Right renal pelvis (tissue), 4 donors: ENCODE measurements at regions not wholly inside any gene's neighbourhood (a gene's known extent, or its start where the extent isn't known, plus 50 kb on each side); places are given as distances from the start of the nearest gene placed in this dataset.
"Not testable (repeated sequence)": the region's sequence is repeated elsewhere in the genome, so short reads cannot be mapped to it uniquely, and the experiment has no call there.

Source experiments
- DNase-seq, 4 donors: peaks; one replicate each; pipeline ENCODE4 v3.0.0-alpha.2; 2013; ENCODE audit warnings: low read depth in 4 of 4, low spot score in 3 of 4, missing footprints in 1 of 4

DNA sequence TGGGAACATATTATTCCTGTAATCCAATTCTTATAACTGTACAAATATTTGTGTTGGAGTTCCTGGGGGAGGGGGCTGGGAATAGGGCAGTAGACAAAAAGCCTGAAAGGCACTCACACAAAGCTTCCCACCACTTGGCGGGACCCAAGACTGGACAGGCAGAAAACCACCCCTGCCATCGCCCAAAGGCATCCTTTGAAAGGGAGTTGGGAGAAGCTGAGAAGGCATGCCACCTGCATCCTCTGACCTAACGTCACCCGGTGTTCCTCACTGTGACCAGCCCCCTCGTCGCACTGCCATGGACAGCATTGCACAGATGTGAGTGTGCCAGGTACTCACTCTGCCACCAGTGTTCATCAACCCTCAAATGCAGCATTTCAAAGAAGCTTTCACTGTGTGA lies 80.6 kb upstream of the SMIM23 start:
- DNase-seq = no peak

DNA sequence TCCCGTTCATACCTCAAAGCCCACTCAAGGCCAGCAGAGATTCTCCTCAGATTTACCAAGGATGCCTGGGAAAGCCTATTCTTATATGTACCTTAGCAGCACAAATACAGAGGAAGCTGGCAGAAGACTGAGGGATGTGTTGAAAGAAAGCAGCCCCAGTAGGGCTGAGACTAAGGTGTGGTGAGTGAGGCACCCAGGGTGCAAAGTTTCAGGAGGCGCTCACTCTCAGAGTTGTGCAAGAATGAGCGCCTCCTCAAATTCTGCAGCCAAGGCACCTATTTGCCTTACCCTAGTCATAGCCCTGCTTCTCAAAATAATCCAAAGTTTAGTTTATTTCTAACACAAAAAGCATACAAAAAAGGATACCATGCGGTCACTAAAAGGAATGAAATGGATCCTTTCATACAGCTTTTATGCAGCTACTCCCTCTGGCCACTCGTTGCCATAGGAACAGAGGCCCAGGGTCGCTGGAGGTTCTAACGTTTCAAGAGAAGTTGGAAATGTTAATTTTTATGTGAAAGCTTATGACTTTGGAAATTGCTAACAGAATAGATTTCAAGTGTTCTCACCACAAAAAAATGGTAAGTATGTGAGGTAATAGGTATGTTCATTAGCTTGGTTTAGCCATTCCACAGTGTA lies 79.7 kb upstream of the SMIM23 start:
- no peak for DNase-seq

DNA sequence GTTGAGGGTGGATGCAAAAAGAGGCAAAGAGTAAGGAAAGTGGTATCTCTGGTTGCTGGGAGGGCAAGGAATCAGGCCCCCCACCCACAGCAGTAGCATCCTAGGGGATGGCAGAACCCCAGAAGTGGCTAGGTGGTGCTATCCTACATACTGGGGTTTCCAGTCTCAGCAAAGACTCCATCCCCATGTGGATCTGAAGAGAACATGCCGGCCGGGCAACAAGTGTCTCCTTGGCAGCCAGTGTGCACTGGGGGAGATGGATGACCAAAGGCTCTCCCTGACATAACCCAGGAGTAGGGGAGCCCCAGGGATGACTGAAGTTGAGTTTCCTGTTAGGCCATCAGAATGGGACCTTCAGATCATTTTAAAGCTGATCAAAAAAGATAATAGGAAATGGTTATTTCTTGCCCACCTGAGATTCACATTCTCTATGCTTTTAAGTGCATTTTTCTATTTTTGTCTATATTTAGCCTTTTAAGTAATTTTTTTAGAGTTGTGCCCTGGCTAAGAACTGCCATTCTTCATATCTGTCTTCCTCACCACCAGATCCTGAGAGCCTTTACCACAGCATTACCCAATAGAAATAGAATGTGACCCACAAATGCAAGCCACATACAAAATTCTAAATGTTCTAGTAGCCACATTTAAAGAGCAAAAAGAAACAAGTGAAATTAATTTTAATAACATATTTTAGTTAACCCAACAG lies 78.7 kb upstream of the SMIM23 start:
- DNase-seq = no peak

DNA sequence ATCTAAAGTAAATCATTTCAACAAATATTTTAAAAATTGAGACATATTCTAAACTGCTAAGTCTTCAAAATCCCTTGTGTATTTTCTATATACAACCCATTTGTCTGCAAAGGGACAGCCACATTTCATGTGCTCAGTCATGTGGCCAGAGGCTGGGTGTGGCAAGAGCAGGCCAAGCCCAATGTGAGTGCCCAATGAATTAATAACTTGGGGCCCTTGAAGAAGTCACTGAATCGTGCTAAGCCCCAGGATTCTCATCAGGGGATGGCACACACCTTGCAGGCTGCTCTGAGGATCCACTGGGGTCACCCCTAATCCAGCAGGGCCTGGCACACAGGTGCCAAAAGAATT lies 78.2 kb upstream of the SMIM23 start:
- no peak for DNase-seq

DNA sequence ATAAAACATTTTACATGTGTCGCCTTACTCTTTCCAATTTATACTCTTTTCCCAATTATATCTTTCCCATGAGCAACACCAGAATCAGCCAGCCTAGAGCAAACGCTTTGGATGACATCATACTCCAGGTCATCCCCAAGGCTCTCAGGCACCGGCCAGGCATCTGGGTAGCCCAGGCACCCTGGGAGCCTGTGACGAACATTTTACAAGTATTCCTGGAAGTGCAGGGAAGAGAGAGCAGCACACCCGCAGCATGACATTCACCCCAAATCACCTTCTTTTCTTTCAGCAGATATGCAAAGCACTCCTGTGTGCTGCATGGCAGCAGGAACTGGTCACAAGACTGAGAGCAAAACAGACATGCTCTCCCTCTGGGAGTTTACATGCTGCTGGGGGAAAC lies 75.7 kb upstream of the SMIM23 start:
- DNase-seq = no peak

DNA sequence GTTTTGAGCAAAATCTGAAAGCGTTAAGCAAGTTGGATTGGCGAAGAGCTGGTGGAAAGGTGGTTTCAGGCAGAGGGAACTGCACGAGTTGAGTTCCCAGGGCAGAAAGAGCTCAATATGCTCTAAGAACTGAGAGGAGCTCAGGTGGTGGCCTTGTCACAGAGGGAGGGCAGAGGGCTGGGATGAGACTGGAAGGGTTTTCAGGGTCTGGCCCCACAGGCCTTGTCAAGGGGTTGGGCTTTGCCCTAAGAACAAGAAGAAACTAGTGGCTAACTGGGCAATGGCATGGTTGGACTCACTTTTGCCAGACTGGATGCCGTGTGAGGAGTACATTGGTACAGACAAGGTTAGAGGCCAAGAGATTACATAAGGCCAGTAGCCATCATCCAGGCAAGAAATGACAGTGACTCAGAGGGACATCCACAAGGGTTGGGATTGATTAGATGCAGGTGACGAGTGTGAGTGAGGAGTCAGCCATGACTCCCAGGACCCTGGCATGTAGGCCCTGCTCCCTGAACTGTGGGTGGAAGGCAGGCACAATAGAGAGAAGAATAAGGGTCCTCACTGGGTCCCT lies 75.1 kb upstream of the SMIM23 start:
- no peak for DNase-seq

DNA sequence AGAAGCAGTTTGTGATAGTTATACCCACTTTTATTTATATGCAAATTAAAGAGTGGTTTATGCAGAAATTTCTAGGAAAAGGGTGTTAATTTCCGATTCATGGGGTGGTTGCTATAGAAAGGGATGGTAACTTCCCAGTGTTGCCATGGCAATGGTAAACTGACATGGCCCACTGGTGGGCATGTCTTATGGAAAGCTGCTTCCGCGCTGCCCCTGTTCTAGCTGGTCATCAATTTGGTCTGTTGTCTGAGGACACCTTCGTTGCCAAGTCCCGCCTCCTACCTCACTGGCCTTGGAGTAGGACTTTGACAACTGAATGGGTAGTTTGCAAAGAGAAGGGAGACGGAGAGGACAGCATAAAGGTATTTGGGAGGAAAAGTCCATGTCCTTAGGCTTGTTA lies 74.0 kb upstream of the SMIM23 start:
- no peak for DNase-seq

DNA sequence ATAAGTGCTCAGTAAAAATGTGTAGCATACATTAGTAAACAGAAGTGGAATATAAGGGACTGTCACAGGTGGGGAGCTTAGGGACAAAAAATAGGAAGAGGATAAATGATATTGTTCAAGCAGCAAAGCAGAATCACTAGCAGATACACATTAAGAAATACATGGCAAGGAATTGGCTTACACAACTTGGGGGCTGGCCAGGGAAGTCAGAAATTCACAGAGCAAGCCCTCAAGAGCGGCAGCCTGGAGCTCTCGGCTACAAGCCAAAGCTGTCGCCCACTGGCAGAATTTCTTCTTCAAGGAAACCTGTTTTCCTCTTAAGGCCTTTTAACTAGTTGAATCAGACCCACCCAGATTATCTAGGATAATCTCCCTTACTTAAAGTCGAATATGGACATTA lies 73.0 kb upstream of the SMIM23 start:
- DNase-seq = no peak

DNA sequence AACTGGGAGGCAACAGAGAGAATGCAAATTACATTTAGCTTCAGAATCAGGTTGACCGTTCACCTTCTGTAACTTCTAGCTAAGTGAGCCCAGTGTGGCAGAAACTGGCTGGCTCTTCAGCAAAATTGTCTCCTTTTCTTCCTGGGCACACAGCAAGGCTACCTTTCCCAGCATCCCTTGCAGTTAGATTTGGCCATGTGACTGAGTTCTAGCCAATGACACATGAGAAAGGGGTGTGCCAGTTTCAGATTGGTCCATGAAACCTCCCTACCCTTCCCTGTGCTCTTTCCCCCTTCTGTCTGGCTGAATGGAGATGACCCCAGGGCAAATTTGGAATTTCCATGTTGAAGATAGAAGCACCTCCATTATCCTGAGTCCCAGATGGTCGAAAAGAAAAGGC lies 72.5 kb upstream of the SMIM23 start:
- no peak for DNase-seq

DNA sequence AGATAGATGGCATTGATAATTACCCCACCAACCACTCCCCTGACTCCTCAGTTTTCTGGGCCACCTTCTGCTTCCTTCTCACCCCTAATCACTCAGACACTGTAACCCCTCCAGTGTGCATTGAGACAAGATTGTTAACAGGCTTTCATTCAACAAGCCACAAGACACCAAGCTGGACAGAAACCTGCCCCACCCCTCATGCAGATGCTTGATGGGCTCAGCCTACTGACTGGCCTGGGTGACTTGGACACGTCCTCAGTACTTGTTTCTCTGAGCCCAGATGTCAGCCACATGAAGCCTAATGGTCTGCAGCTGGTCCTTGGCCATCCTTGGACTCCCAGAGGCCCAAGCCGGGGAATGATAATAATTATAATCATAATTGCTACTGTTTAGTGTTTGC lies 71.4 kb upstream of the SMIM23 start:
- DNase-seq = no peak

DNA sequence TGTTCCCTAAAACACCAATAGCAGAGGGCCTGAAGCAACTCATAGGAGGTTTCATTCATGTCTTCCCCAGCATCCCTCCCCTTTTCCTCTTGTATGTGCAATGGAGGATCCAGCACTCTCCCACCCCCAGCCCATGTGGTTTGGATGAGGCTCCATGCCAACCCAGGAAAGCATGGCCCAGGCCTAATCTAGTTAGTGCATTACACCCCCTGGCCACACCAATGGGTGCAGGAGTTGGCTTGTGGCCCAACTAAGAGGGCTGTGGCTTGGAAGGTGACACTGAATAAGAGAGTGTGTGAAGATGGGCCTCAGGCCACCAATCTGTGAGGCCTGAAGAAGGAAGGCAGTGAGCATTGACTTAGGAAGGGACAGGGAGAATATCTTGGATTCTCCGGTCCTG lies 70.8 kb upstream of the SMIM23 start:
- no peak for DNase-seq

DNA sequence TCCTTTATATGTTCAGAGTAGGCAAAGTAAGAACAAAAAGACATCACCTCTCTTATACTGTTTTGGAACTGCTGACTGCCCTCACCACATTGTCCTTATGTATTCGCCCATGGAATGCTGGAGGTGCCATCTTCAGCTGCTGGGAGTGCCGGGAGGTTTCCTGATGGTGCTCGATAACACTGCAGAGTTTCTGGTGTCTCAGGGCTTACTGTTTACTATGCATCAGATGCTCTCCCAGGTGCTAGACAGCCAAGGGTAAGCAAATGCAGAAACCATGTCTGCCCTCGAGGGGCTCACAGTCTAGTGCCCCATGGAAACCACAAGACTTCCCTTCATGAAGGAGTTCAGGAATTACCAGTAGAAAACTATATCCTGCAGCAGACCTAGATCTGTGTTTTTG lies 70.1 kb upstream of the SMIM23 start:
- no peak for DNase-seq

DNA sequence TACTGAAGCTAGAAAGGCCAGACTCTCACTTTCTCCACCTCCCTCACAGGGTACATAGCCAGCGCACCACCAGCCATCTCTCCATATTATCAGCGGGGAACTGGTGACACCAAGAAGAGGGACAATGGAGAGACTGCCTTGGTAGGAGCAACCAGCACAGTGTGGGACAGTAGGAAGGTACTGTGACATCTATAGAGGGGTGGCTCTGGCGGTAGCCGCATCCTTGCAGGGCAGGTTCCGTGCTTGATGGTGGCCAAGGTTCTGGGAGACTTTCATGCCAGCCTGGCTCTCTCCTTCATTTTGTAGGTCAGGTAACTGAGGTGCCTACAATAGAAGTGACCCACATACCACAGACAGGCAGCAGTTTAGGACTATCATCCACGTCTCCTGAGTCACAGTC lies 65.5 kb upstream of the SMIM23 start:
- DNase-seq = no peak

DNA sequence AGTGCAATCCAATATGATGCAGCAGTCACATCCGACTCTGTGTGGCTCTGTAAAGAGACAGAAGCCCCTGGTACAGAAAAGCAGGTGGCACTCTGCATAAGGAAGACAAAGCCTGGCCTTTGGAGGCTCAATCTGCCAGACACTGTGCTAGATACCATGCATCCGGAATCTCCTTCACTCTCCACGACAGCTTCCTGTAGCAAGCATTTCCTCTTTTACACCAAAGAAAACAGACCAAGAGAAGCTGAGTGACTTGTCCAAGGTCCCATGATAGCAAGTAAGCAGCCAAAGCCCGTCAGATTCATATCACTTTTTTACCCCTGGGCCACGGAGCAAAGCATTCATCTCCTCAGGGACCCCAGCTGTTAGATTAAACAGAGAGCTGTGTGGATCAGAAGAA lies 64.2 kb upstream of the SMIM23 start:
- DNase-seq = no peak

DNA sequence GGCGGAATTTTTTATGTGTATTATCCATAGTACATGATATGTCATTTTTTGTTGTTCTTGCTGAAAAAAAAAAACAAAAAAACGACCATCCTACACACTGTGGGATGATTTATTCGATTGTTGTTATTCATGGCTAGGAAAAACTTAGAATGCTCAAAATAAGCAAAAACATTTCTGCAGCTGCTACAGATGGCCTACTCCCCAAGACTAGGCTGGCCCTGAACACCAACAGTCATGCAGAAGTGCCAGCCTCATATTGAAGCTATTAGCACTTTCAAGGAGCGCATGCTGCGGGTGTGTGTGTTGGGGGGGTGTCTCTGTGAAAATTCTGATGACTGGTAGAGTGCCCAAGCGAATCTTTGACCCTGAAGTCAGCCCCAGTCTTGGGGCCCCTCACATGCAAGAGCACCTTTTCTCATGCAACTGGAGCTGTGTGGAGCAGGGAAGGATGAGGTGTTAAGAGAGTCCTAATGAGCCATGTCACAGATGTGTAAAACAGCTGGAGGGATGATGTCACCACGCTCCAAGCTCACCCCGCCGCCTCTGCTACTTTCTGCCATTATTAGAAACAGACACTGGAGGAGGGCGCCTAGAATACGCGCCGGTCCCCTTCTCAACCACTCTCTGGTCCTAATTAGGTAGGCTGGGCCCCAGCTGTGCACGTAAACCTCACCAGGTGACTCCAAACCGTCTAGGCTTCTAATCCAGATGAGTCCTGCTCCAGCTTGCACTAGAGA lies 61.0 kb upstream of the SMIM23 start:
- no peak for DNase-seq

DNA sequence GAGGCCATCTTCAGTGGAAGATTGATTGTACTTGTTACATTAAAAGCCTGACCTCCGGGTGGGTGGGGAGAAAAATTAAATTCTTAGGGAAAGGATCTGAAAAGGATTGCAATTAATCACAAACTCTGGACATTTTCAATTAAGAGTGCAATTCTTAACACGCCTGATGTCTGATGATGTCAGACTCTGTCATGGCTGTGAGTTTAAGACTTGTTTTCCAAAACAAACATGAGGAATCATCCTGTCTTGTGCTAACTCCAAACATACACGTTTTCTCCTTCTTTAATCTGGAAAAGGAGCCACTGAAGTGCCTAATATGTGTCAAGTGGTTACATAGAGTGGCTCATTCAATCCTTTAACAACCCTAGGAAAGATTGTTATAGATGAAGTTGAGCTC lies 60.4 kb upstream of the SMIM23 start:
- DNase-seq = no peak

DNA sequence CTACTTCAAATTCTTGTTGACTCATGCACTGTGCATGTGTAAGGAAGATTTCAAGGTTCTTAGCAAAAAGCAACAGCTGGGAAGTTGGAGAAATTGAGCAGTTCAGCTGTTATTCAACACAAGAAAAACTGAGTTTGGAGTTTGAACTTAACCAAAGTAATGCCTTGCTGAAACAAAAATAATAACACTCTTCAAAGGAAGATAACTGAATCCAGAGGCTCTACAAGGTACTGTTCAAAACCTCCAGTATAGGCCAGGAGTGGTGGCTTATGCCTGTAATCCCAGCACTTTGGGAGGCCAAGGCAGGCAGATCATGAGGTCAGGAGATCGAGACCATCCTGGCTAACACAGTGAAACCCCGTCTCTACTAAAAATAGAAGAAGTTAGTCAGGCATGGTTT lies 58.8 kb upstream of the SMIM23 start:
- DNase-seq = not testable (repeated sequence)

DNA sequence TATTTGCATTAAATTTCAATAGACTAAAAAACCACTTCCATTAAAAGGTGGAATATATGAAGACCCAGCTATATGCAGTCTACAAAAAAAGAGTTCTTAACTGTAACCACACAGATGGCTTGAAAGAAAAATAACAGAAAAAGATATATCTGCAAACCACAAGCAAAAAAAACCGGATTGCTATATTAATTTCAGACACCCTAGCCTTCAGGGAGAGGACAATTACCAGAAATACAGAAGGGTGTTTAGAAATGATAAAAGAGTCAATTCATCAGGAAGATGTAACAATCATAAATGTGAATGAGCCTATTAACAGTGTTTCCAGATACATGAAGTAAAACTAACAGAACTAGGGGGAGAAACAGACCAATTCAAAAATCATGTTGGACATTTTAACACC lies 56.9 kb upstream of the SMIM23 start:
- DNase-seq = no peak
